NB4 (cell line): ENCODE measurements at regions not wholly inside any gene's neighbourhood (a gene's known extent, or its start where the extent isn't known, plus 50 kb on each side); places are given as distances from the start of the nearest gene placed in this dataset.

Source experiments
- POLR2A ChIP-seq: IDR thresholded peaks from 2 replicates; pipeline ENCODE4 v1.6.1; 2011; ENCODE audit warnings: mild to moderate bottlenecking; ENCODE audit not compliant: insufficient read length; ENCODE audit errors: extremely low read depth
- TF ChIP-seq, protein P1 (sequence below): IDR thresholded peaks from one replicate; pipeline ENCODE4 v1.5.1; 2012; ENCODE audit warnings: low read depth, low read length

GRCh38 chr5:152470167-152470566, 65.1 kb upstream of the NMUR2 start:
- no peak for TF ChIP-seq POLR2A
- TF ChIP-seq, protein P1, sequence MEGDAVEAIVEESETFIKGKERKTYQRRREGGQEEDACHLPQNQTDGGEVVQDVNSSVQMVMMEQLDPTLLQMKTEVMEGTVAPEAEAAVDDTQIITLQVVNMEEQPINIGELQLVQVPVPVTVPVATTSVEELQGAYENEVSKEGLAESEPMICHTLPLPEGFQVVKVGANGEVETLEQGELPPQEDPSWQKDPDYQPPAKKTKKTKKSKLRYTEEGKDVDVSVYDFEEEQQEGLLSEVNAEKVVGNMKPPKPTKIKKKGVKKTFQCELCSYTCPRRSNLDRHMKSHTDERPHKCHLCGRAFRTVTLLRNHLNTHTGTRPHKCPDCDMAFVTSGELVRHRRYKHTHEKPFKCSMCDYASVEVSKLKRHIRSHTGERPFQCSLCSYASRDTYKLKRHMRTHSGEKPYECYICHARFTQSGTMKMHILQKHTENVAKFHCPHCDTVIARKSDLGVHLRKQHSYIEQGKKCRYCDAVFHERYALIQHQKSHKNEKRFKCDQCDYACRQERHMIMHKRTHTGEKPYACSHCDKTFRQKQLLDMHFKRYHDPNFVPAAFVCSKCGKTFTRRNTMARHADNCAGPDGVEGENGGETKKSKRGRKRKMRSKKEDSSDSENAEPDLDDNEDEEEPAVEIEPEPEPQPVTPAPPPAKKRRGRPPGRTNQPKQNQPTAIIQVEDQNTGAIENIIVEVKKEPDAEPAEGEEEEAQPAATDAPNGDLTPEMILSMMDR, result no peak
